HepG2 (cell line): ENCODE measurements at regions not wholly inside any gene's neighbourhood (a gene's known extent, or its start where the extent isn't known, plus 50 kb on each side); places are given as distances from the start of the nearest gene placed in this dataset.

Source experiments
- CCDC6 ChIP-seq: sonication (generic); formaldehyde crosslinking; IDR thresholded peaks from 2 replicates; pipeline ENCODE4 v1.8.1; 2022; ENCODE audit warnings: mild to moderate bottlenecking, missing genetic modification reagents, moderate library complexity
- CHCHD3 ChIP-seq: sonication (generic); formaldehyde crosslinking; IDR thresholded peaks from 2 replicates; pipeline ENCODE4 v1.8.0; 2022; ENCODE audit warnings: mild to moderate bottlenecking, missing genetic modification reagents, moderate library complexity
- GPN1 ChIP-seq: sonication (generic); formaldehyde crosslinking; IDR thresholded peaks from 2 replicates; pipeline ENCODE4 v1.5.1; 2020; ENCODE audit warnings: missing genetic modification reagents, borderline replicate concordance
- MED1 ChIP-seq: sonication (generic); formaldehyde crosslinking; IDR thresholded peaks from 2 replicates; pipeline ENCODE4 v1.4.0; 2020; ENCODE audit warnings: missing genetic modification reagents
- MIER3 ChIP-seq: IDR thresholded peaks from 2 replicates; pipeline ENCODE4 v1.6.1; 2016; ENCODE audit warnings: missing compliant biosample characterization, borderline replicate concordance
- MLLT10 ChIP-seq: sonication (generic); formaldehyde crosslinking; IDR thresholded peaks from 2 replicates; pipeline ENCODE4 v1.4.0; 2020; ENCODE audit warnings: missing genetic modification reagents
- POGZ ChIP-seq: sonication (generic); formaldehyde crosslinking; IDR thresholded peaks from 2 replicates; pipeline ENCODE4 v1.4.0; 2020; ENCODE audit warnings: mild to moderate bottlenecking, missing genetic modification reagents
- SMYD3 ChIP-seq: sonication (generic); formaldehyde crosslinking; IDR thresholded peaks from 2 replicates; pipeline ENCODE4 v1.8.1; 2023; ENCODE audit warnings: mild to moderate bottlenecking, missing genetic modification reagents
- SP1 ChIP-seq, 2 experiments: fragments of 450-650 bp in 1 of 2; sonication (generic) in 1 of 2; formaldehyde crosslinking in 1 of 2; IDR thresholded peaks; 2 replicates each; pipeline versions ENCODE4 v1.4.0 to v1.6.1; 2016 to 2020; ENCODE audit warnings: missing genetic modification reagents in 1 of 2
- YEATS4 ChIP-seq: sonication (generic); formaldehyde crosslinking; IDR thresholded peaks from 2 replicates; pipeline ENCODE4 v1.4.0; 2020; ENCODE audit warnings: missing genetic modification reagents, borderline replicate concordance
- ZC3H13 ChIP-seq: sonication (generic); formaldehyde crosslinking; IDR thresholded peaks from 2 replicates; pipeline ENCODE4 v1.8.1; 2023; ENCODE audit warnings: mild to moderate bottlenecking, missing genetic modification reagents, moderate library complexity
- ZNF20 ChIP-seq: sonication (generic); formaldehyde crosslinking; IDR thresholded peaks from 2 replicates; pipeline ENCODE4 v1.4.0; 2020; ENCODE audit warnings: mild to moderate bottlenecking, moderate library complexity, missing genetic modification reagents
- ZNF468 ChIP-seq: sonication (generic); formaldehyde crosslinking; IDR thresholded peaks from 2 replicates; pipeline ENCODE4 v1.8.0; 2022; ENCODE audit warnings: mild to moderate bottlenecking, moderate library complexity, missing genetic modification reagents
- ZNF562 ChIP-seq: sonication (generic); formaldehyde crosslinking; IDR thresholded peaks from 2 replicates; pipeline ENCODE4 v1.8.0; 2022; ENCODE audit warnings: missing genetic modification reagents, borderline replicate concordance
- ZNF672 ChIP-seq: sonication (generic); formaldehyde crosslinking; IDR thresholded peaks from 2 replicates; pipeline ENCODE4 v1.8.1; 2022; ENCODE audit warnings: missing genetic modification reagents
- ZNF792 ChIP-seq: IDR thresholded peaks from 2 replicates; pipeline ENCODE4 v1.6.1; 2016
- TF ChIP-seq, protein P1 (sequence below): IDR thresholded peaks from 2 replicates; pipeline ENCODE4 v1.6.1; 2012; ENCODE audit warnings: low read length, improper control_type of control experiment
- TF ChIP-seq, protein P2 (sequence below): sonication (generic); formaldehyde crosslinking; IDR thresholded peaks from 2 replicates; pipeline ENCODE4 v1.8.0; 2022; ENCODE audit warnings: mild to moderate bottlenecking, missing genetic modification reagents; ENCODE audit not compliant: insufficient replicate concordance
- TF ChIP-seq, protein P3 (sequence below): sonication (generic); formaldehyde crosslinking; IDR thresholded peaks from 2 replicates; pipeline ENCODE4 v1.5.1; 2020; ENCODE audit warnings: missing genetic modification reagents, mild to moderate bottlenecking, borderline replicate concordance
- TF ChIP-seq, protein P4 (sequence below): sonication (generic); formaldehyde crosslinking; IDR thresholded peaks from 2 replicates; pipeline ENCODE4 v1.5.0; 2020; ENCODE audit warnings: missing genetic modification reagents, mild to moderate bottlenecking, borderline replicate concordance
- TF ChIP-seq, protein P5 (sequence below): sonication (generic); formaldehyde crosslinking; IDR thresholded peaks from 2 replicates; pipeline ENCODE4 v1.9.0; 2022; ENCODE audit warnings: low read depth, missing genetic modification reagents

DNA sequence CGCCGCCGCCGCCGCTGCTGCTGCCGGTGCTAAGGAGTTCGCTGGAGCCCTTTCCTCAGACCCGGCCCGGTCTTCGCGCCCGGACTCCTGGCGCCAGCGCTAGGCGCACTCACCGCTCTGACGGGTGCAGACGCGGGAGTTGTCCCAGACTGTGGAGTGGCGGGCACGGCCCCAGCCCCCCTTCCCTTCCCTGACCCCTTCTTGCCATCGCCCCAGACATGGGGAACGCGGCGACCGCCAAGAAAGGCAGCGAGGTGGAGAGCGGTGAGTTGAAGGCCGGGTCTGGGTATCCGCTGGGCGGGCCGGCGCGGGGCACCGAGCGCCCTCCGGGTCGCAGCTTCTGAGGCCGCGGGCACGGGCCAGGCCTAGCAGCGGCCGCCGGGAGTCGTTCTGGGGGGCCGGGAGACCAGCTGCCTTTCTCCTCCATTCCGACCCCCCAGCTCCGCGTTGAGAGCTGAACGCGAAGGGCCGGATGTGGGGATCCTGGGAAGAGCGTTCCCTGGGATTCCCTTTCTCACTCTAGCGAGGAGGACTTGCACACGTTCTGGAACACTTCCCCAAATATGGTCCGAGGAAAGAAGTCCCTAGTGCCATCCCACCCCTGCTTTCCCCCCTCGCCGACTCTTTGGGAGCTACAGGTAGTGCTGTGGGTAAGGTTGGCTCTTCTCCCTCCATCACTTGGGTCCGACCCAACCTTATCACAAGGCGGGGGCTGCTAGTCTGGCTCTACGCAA lies 65.8 kb upstream of the PRKACB start (continued):
- TF ChIP-seq, protein P1, sequence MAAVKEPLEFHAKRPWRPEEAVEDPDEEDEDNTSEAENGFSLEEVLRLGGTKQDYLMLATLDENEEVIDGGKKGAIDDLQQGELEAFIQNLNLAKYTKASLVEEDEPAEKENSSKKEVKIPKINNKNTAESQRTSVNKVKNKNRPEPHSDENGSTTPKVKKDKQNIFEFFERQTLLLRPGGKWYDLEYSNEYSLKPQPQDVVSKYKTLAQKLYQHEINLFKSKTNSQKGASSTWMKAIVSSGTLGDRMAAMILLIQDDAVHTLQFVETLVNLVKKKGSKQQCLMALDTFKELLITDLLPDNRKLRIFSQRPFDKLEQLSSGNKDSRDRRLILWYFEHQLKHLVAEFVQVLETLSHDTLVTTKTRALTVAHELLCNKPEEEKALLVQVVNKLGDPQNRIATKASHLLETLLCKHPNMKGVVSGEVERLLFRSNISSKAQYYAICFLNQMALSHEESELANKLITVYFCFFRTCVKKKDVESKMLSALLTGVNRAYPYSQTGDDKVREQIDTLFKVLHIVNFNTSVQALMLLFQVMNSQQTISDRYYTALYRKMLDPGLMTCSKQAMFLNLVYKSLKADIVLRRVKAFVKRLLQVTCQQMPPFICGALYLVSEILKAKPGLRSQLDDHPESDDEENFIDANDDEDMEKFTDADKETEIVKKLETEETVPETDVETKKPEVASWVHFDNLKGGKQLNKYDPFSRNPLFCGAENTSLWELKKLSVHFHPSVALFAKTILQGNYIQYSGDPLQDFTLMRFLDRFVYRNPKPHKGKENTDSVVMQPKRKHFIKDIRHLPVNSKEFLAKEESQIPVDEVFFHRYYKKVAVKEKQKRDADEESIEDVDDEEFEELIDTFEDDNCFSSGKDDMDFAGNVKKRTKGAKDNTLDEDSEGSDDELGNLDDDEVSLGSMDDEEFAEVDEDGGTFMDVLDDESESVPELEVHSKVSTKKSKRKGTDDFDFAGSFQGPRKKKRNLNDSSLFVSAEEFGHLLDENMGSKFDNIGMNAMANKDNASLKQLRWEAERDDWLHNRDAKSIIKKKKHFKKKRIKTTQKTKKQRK = no peak
- no peak for TF ChIP-seq ZNF562 (CRISPR knock-in tag)
- no peak for TF ChIP-seq ZNF20
- TF ChIP-seq, protein P2, sequence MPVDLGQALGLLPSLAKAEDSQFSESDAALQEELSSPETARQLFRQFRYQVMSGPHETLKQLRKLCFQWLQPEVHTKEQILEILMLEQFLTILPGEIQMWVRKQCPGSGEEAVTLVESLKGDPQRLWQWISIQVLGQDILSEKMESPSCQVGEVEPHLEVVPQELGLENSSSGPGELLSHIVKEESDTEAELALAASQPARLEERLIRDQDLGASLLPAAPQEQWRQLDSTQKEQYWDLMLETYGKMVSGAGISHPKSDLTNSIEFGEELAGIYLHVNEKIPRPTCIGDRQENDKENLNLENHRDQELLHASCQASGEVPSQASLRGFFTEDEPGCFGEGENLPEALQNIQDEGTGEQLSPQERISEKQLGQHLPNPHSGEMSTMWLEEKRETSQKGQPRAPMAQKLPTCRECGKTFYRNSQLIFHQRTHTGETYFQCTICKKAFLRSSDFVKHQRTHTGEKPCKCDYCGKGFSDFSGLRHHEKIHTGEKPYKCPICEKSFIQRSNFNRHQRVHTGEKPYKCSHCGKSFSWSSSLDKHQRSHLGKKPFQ = no peak
- TF ChIP-seq, protein P3, sequence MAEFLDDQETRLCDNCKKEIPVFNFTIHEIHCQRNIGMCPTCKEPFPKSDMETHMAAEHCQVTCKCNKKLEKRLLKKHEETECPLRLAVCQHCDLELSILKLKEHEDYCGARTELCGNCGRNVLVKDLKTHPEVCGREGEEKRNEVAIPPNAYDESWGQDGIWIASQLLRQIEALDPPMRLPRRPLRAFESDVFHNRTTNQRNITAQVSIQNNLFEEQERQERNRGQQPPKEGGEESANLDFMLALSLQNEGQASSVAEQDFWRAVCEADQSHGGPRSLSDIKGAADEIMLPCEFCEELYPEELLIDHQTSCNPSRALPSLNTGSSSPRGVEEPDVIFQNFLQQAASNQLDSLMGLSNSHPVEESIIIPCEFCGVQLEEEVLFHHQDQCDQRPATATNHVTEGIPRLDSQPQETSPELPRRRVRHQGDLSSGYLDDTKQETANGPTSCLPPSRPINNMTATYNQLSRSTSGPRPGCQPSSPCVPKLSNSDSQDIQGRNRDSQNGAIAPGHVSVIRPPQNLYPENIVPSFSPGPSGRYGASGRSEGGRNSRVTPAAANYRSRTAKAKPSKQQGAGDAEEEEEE = no peak
- TF ChIP-seq CCDC6 (CRISPR knock-in tag) = no peak
- no peak; the same call in 1 of the 2 replicates for TF ChIP-seq ZC3H13 (CRISPR knock-in tag)
- no peak for TF ChIP-seq POGZ (CRISPR knock-in tag)
- TF ChIP-seq, protein P4, sequence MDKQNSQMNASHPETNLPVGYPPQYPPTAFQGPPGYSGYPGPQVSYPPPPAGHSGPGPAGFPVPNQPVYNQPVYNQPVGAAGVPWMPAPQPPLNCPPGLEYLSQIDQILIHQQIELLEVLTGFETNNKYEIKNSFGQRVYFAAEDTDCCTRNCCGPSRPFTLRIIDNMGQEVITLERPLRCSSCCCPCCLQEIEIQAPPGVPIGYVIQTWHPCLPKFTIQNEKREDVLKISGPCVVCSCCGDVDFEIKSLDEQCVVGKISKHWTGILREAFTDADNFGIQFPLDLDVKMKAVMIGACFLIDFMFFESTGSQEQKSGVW (CRISPR knock-in tag) = no peak
- 0 out of 2 replicates have a peak, but pooled peaks have one; percentile 7 for TF ChIP-seq YEATS4
- TF ChIP-seq ZNF672 (CRISPR knock-in tag) = no peak
- TF ChIP-seq MLLT10 (CRISPR knock-in tag) = no peak
- TF ChIP-seq, protein P5, sequence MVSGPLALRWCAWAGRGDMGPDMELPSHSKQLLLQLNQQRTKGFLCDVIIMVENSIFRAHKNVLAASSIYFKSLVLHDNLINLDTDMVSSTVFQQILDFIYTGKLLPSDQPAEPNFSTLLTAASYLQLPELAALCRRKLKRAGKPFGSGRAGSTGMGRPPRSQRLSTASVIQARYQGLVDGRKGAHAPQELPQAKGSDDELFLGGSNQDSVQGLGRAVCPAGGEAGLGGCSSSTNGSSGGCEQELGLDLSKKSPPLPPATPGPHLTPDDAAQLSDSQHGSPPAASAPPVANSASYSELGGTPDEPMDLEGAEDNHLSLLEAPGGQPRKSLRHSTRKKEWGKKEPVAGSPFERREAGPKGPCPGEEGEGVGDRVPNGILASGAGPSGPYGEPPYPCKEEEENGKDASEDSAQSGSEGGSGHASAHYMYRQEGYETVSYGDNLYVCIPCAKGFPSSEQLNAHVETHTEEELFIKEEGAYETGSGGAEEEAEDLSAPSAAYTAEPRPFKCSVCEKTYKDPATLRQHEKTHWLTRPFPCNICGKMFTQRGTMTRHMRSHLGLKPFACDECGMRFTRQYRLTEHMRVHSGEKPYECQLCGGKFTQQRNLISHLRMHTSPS (CRISPR knock-in tag) = no peak
- TF ChIP-seq GPN1 = no peak
- TF ChIP-seq SMYD3 (CRISPR knock-in tag) = no peak
- TF ChIP-seq ZNF468 (CRISPR knock-in tag) = no peak
- TF ChIP-seq MIER3 (CRISPR knock-in tag) = no peak
- no peak for TF ChIP-seq CHCHD3 (CRISPR knock-in tag)
- TF ChIP-seq ZNF792 (CRISPR knock-in tag) = no peak
- no peak for TF ChIP-seq MED1 (CRISPR knock-in tag)
- TF ChIP-seq SP1 (IDR thresholded peaks at IDR 0.05) = no peak
- no peak for TF ChIP-seq SP1 (CRISPR knock-in tag; IDR thresholded peaks at IDR 0.05)
